ENCODE measurements at regions not wholly inside any gene's neighbourhood (a gene's known extent, or its start where the extent isn't known, plus 50 kb on each side); places are given as distances from the start of the nearest gene placed in this dataset.

DNA sequence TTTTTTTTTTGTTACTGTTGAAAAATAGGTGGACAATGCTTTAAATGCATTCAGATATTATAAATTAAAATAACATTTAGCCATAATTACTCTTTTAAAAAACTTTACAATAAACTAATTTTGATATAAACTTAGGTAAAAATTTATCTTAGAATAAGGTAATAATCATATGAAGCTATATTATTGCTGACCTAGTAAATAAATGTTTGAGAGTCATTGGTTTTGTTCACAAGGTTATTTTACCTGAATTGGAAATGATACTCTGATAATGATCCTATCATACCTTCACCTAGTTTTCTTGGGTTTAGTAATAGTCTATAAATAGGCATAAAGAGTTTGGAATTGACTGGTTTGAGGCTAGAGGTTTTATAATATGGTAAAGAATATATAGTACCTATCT lies 1076.4 kb upstream of the CDH6 start:
- no peak for DNase-seq (ENCODE audit: low read depth)
- H3K4me3 ChIP-seq (replicated peaks; ENCODE audit: low read depth, low read length) = no peak overlapping the region
- TF ChIP-seq, protein P1, sequence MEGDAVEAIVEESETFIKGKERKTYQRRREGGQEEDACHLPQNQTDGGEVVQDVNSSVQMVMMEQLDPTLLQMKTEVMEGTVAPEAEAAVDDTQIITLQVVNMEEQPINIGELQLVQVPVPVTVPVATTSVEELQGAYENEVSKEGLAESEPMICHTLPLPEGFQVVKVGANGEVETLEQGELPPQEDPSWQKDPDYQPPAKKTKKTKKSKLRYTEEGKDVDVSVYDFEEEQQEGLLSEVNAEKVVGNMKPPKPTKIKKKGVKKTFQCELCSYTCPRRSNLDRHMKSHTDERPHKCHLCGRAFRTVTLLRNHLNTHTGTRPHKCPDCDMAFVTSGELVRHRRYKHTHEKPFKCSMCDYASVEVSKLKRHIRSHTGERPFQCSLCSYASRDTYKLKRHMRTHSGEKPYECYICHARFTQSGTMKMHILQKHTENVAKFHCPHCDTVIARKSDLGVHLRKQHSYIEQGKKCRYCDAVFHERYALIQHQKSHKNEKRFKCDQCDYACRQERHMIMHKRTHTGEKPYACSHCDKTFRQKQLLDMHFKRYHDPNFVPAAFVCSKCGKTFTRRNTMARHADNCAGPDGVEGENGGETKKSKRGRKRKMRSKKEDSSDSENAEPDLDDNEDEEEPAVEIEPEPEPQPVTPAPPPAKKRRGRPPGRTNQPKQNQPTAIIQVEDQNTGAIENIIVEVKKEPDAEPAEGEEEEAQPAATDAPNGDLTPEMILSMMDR (IDR thresholded peaks at IDR 0.05; ENCODE audit: low read length, missing control alignments) = no peak

GRCh38 chr5:30113542-30113941 lies 1079.9 kb upstream of the CDH6 start:
- DNase-seq (ENCODE audit: low read depth) = no peak
- H3K4me3 ChIP-seq (replicated peaks; ENCODE audit: low read depth, low read length) = no peak overlapping the region
- TF ChIP-seq, protein P1 (IDR thresholded peaks at IDR 0.05; ENCODE audit: low read length, missing control alignments) = no peak

- no peak overlapping the region for H3K4me3 ChIP-seq (replicated peaks; ENCODE audit: low read depth, low read length)
- TF ChIP-seq, protein P1 (IDR thresholded peaks at IDR 0.05; ENCODE audit: low read length, missing control alignments) = no peak
Measured at GRCh38 chr5:30112867-30113266, 1080.6 kb upstream of the CDH6 start.

DNA sequence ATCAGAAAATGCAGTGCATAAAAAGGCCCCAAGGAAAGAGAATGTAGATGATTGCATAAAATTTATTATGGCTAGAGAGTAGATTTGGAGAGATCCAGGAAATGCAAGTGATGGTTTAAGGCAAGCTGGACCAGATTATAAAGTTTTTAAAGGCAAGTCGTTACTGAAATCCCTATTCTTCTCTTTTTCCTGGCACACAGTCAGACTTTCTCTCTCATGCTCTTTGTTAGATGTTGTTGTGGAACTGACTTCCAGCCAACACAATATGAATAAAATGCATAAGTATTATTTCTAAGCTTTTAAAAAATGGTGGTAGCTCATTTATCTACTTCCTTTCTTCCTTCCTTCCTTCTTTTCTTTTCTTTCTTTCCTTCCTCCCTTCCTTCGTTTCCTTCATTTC lies 1085.4 kb upstream of the CDH6 start:
- TF ChIP-seq, protein P1 (IDR thresholded peaks at IDR 0.05; ENCODE audit: low read length, missing control alignments) = no peak
- no peak for DNase-seq (ENCODE audit: low read depth)
- no peak overlapping the region for H3K4me3 ChIP-seq (replicated peaks; ENCODE audit: low read depth, low read length)

More at GRCh38 chr5:30112867-30113266, 1080.6 kb upstream of the CDH6 start:
- DNase-seq (ENCODE audit: low read depth) = peak; percentile 38

DNA sequence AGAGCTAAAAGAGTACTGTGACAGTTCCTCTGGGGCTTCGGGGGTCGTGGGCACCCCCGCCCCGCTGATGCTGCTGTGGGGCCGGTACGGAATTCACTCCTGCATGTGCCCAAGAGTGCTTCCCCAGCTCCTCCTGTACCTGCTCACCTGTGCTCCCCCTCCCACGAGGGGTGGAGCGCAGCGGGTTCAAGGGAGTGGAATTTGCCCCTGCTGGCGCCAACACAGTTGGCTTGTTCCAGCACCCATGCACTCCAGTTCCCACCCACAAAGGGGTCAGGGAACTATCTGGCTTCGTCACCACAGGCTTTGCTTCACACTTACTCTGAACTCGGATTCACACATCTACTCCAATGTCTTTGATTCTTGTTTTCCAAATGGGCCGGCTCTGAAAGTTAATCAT lies 1086.9 kb upstream of the CDH6 start:
- no peak overlapping the region for H3K4me3 ChIP-seq (replicated peaks; ENCODE audit: low read depth, low read length)
- TF ChIP-seq, protein P1 (IDR thresholded peaks at IDR 0.05; ENCODE audit: low read length, missing control alignments) = no peak
- DNase-seq (ENCODE audit: low read depth) = no peak

GRCh38 chr5:30104872-30105596 lies 1088.5 kb upstream of the CDH6 start:
- H3K4me3 ChIP-seq (replicated peaks; ENCODE audit: low read depth, low read length) = no peak overlapping the region
- DNase-seq (ENCODE audit: low read depth) = no peak
- TF ChIP-seq, protein P1 (IDR thresholded peaks at IDR 0.05; ENCODE audit: low read length, missing control alignments) = no peak

Data from fibroblast of pulmonary artery (primary cell).